Epithelial cell of esophagus (primary cell): ENCODE measurements at regions not wholly inside any gene's neighbourhood (a gene's known extent, or its start where the extent isn't known, plus 50 kb on each side); places are given as distances from the start of the nearest gene placed in this dataset.

Experiments used
- DNase-seq: peaks from one replicate; pipeline ENCODE4 v3.0.0; 2010; ENCODE audit warnings: low read depth
- H3K4me3 ChIP-seq: 2 replicates; pipeline ENCODE4 v1.5.1; 2011; ENCODE audit warnings: mild to moderate bottlenecking, low read length, control low read depth
- TF ChIP-seq, protein P1 (sequence below): IDR thresholded peaks from 2 replicates; pipeline ENCODE4 v1.5.1; 2011; ENCODE audit warnings: low read depth, mild to moderate bottlenecking, low read length, control low read depth, inconsistent platforms; ENCODE audit not compliant: insufficient read depth; ENCODE audit errors: missing control alignments

- TF ChIP-seq, protein P1, sequence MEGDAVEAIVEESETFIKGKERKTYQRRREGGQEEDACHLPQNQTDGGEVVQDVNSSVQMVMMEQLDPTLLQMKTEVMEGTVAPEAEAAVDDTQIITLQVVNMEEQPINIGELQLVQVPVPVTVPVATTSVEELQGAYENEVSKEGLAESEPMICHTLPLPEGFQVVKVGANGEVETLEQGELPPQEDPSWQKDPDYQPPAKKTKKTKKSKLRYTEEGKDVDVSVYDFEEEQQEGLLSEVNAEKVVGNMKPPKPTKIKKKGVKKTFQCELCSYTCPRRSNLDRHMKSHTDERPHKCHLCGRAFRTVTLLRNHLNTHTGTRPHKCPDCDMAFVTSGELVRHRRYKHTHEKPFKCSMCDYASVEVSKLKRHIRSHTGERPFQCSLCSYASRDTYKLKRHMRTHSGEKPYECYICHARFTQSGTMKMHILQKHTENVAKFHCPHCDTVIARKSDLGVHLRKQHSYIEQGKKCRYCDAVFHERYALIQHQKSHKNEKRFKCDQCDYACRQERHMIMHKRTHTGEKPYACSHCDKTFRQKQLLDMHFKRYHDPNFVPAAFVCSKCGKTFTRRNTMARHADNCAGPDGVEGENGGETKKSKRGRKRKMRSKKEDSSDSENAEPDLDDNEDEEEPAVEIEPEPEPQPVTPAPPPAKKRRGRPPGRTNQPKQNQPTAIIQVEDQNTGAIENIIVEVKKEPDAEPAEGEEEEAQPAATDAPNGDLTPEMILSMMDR, result no peak
- peak; percentile 98 for DNase-seq
- no peak overlapping the region for H3K4me3 ChIP-seq
Observed at GRCh38 chr21:38993561-38993960, 187.8 kb downstream of the ETS2 start.

- DNase-seq, result peak; percentile 45
- no peak overlapping the region for H3K4me3 ChIP-seq
- TF ChIP-seq, protein P1, result no peak
Observed at GRCh38 chr21:38992737-38993136, 187.0 kb downstream of the ETS2 start.

DNA sequence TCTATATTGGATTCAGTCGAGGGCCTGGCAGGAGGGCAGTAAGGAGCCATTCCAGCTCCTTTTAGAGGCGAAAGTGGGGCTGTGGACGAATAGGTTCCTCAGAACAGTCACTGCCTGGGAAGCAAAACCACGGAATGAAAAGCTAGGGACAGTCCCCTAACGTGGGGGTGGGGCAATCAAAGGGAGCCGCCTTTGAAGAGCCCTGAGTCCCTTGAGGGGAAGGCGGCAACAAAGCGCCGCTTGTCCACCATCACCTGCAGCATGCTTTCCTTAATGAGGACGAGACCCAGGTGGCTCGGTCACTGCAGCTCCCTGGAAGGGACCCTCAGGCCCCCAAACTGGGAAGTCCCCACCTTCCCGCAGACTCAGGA, 184.7 kb downstream of the ETS2 start:
- TF ChIP-seq, protein P1, result no peak
- H3K4me3 ChIP-seq, result no peak overlapping the region
- no peak for DNase-seq

- peak; percentile 89 for DNase-seq
- no peak overlapping the region for H3K4me3 ChIP-seq
- TF ChIP-seq, protein P1, result no peak
Observed at GRCh38 chr21:38989745-38990423, 184.2 kb downstream of the ETS2 start.

- TF ChIP-seq, protein P1, result no peak
- no peak overlapping the region for H3K4me3 ChIP-seq
- DNase-seq, result no peak
Observed at GRCh38 chr21:38989379-38989744, 183.6 kb downstream of the ETS2 start.

- DNase-seq, result no peak
- no peak overlapping the region for H3K4me3 ChIP-seq
- TF ChIP-seq, protein P1, result no peak
Observed at GRCh38 chr21:38988509-38989378, 183.0 kb downstream of the ETS2 start.
